Mesenchymal stem cell (in vitro differentiated cells and primary cell): ENCODE measurements at regions not wholly inside any gene's neighbourhood (a gene's known extent, or its start where the extent isn't known, plus 50 kb on each side); places are given as distances from the start of the nearest gene placed in this dataset.

Source experiments
- DNase-seq: peaks from one replicate; pipeline ENCODE4 v3.0.0-alpha.2; 2013
- H2AFZ ChIP-seq: one replicate; pipeline ENCODE4 v1.6.1; 2013; ENCODE audit warnings: low read depth, mild to moderate bottlenecking, control low read depth, inconsistent platforms, low read length, moderate library complexity
- H2AK5ac ChIP-seq: 2 replicates; pipeline ENCODE4 v1.6.1; 2013; ENCODE audit warnings: low read length, moderate library complexity, mild to moderate bottlenecking, inconsistent platforms; ENCODE audit not compliant: severe bottlenecking
- H2BK120ac ChIP-seq: one replicate; pipeline ENCODE4 v1.6.1; 2013; ENCODE audit warnings: low read depth, mild to moderate bottlenecking, inconsistent platforms, low read length, moderate library complexity
- H2BK12ac ChIP-seq, 2 experiments: one replicate each; pipeline ENCODE4 v1.6.1; 2013; ENCODE audit warnings: inconsistent platforms in 2 of 2, low read length in 2 of 2, mild to moderate bottlenecking in 2 of 2, moderate library complexity in 2 of 2, control low read depth in 1 of 2
- H2BK15ac ChIP-seq: one replicate; pipeline ENCODE4 v1.6.1; 2013; ENCODE audit warnings: mild to moderate bottlenecking, low read depth, inconsistent platforms; ENCODE audit not compliant: poor library complexity, severe bottlenecking
- H2BK5ac ChIP-seq: 2 replicates; pipeline ENCODE4 v1.6.1; 2013; ENCODE audit warnings: low read depth, mild to moderate bottlenecking, low read length, control low read depth, inconsistent platforms; ENCODE audit not compliant: poor library complexity, severe bottlenecking
- H3K14ac ChIP-seq, 2 experiments: one replicate each; pipeline ENCODE4 v1.6.1; 2013; ENCODE audit warnings: inconsistent platforms in 2 of 2, low read length in 2 of 2, control low read depth in 1 of 2, mild to moderate bottlenecking in 1 of 2, moderate library complexity in 1 of 2
- H3K18ac ChIP-seq, 2 experiments: one replicate each; pipeline ENCODE4 v1.6.1; 2013; ENCODE audit warnings: inconsistent platforms in 2 of 2, low read length in 2 of 2, control low read depth in 1 of 2, low read depth in 1 of 2, mild to moderate bottlenecking in 1 of 2
- H3K23ac ChIP-seq, 2 experiments: one replicate each; pipeline ENCODE4 v1.6.1; 2013; ENCODE audit warnings: inconsistent platforms in 2 of 2, low read length in 2 of 2, mild to moderate bottlenecking in 2 of 2, moderate library complexity in 2 of 2, control low read depth in 1 of 2
- H3K27ac ChIP-seq: 2 replicates; pipeline ENCODE4 v1.5.1; 2013; ENCODE audit warnings: mild to moderate bottlenecking, moderate library complexity, low read length, control low read depth, inconsistent platforms; ENCODE audit not compliant: poor library complexity, severe bottlenecking
- H3K27me3 ChIP-seq, 2 experiments: 2 replicates each; pipeline versions ENCODE4 v1.6.1 to v1.7.0; 2013; ENCODE audit warnings: low read length in 2 of 2, mild to moderate bottlenecking in 2 of 2, moderate library complexity in 2 of 2, control low read depth in 1 of 2, inconsistent platforms in 1 of 2; ENCODE audit not compliant: control insufficient read depth in 1 of 2, insufficient read depth in 1 of 2
- H3K36me3 ChIP-seq, 2 experiments: 2 replicates each; pipeline versions ENCODE4 v1.6.1 to v1.7.0; 2013; ENCODE audit warnings: low read length in 2 of 2, control low read depth in 1 of 2, inconsistent platforms in 1 of 2, low read depth in 1 of 2, mild to moderate bottlenecking in 1 of 2; ENCODE audit not compliant: insufficient read depth in 2 of 2, control insufficient read depth in 1 of 2
- H3K4ac ChIP-seq, 2 experiments: one replicate each; pipeline ENCODE4 v1.6.1; 2013; ENCODE audit warnings: inconsistent platforms in 2 of 2, low read length in 2 of 2, mild to moderate bottlenecking in 2 of 2, moderate library complexity in 2 of 2, control low read depth in 1 of 2, low read depth in 1 of 2
- H3K4me1 ChIP-seq: 2 replicates; pipeline ENCODE4 v1.6.1; 2013; ENCODE audit warnings: low read depth, low read length, control low read depth; ENCODE audit not compliant: control insufficient read depth, insufficient read depth
- H3K4me2 ChIP-seq: 2 replicates; pipeline ENCODE4 v1.6.1; 2013; ENCODE audit warnings: low read length, mild to moderate bottlenecking, inconsistent platforms; ENCODE audit not compliant: poor library complexity, severe bottlenecking
- H3K4me3 ChIP-seq, 2 experiments: 2 replicates each; pipeline versions ENCODE4 v1.5.1 to v1.7.0; 2013; ENCODE audit warnings: low read length in 2 of 2, mild to moderate bottlenecking in 2 of 2, control low read depth in 1 of 2, low read depth in 1 of 2; ENCODE audit not compliant: insufficient read depth in 1 of 2
- H3K79me1 ChIP-seq: replicated peaks from 2 replicates; pipeline ENCODE4 v1.6.1; 2013; ENCODE audit warnings: mild to moderate bottlenecking, control low read depth, low read length, inconsistent platforms; ENCODE audit not compliant: poor library complexity, severe bottlenecking
- H3K9ac ChIP-seq: 2 replicates; pipeline ENCODE4 v1.7.0; 2013; ENCODE audit warnings: mild to moderate bottlenecking, low read length, moderate library complexity
- H3K9me3 ChIP-seq: 2 replicates; pipeline ENCODE4 v1.7.0; 2013; ENCODE audit warnings: mild to moderate bottlenecking, low read length; ENCODE audit not compliant: control insufficient read depth
- H4K8ac ChIP-seq: one replicate; pipeline ENCODE4 v1.6.1; 2013; ENCODE audit warnings: inconsistent platforms, mild to moderate bottlenecking, low read length, moderate library complexity
- H4K91ac ChIP-seq: one replicate; pipeline ENCODE4 v1.6.1; 2013; ENCODE audit warnings: mild to moderate bottlenecking, low read length, inconsistent platforms
- WGBS: methylation state at CpG from one replicate; pipeline ENCODE4 v1.1.7; 2013; ENCODE audit warnings: mixed read lengths; 5-methylcytosine and 5-hydroxymethylcytosine counted together

- Histone ChIP-seq H3K9ac (no peak overlapping the region), H2BK15ac (no peak overlapping the region), H4K8ac (no peak overlapping the region), H3K14ac (no peak overlapping the region), H2AFZ (no peak overlapping the region), H3K4me3 (no peak overlapping the region), H3K27ac (no peak overlapping the region), H2AK5ac (no peak overlapping the region), H3K27me3 (peaks cover 26 to 50% of the 10 kb centered on the region in 2 experiments), H3K36me3 (no peaks in the 10 kb centered on the region), H3K4me2 (no peak overlapping the region), H2BK120ac (no peak overlapping the region), H3K4ac (no peak overlapping the region), H3K4me1 (no peaks in the 10 kb centered on the region), H3K18ac (no peak overlapping the region), H3K9me3 (no peaks in the 10 kb centered on the region), H3K79me1 (no peaks in the 10 kb centered on the region), H4K91ac (no peak overlapping the region), H2BK5ac (no peak overlapping the region), H3K23ac (no peak overlapping the region), H2BK12ac (no peak overlapping the region)
- whole genome bisulfite sequencing = 86% methylated on average over 2 of the region's 2 CpGs
- DNase-seq = no peak
These were observed 706.7 kb downstream of the PTPRU start for GRCh38 chr1:29943034-29943433.

DNA sequence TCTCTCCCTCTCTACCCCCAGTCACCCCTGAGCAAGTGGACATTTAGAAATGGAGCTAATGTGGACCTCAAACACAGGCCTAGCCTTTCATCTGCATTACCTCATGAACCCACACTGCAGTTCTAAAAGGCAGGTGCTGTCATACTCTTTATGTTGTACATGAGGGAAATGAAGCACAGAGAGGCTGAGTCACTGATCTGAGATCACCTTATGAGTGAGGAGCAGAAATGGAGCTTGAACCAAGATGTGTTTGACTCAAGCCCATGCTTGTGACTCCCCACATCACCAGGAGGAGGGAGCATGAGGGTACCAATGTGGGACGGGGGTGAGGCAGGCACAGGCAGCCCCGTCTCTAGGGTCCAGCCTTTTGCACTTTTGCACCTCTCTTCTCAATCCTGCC, 702.8 kb downstream of the PTPRU start:
- Histone ChIP-seq H3K9me3 (no peaks in the 10 kb centered on the region), H3K27me3 (peaks cover 12 to 33% of the 10 kb centered on the region in 2 experiments), H3K18ac (no peak overlapping the region), H2AFZ (no peak overlapping the region), H4K8ac (no peak overlapping the region), H3K36me3 (no peaks in the 10 kb centered on the region), H3K23ac (no peak overlapping the region), H2AK5ac (no peak overlapping the region), H2BK5ac (no peak overlapping the region), H3K14ac (no peak overlapping the region), H2BK15ac (no peak overlapping the region), H3K4me2 (no peak overlapping the region), H2BK120ac (no peak overlapping the region), H3K4me1 (no peaks in the 10 kb centered on the region), H4K91ac (no peak overlapping the region), H2BK12ac (no peak overlapping the region), H3K79me1 (no peaks in the 10 kb centered on the region), H3K9ac (no peak overlapping the region), H3K4me3 (no peak overlapping the region), H3K27ac (no peak overlapping the region), H3K4ac (no peak overlapping the region)
- WGBS = 73% methylated on average over 2 of the region's 2 CpGs
- no peak for DNase-seq

- no peaks in the 10 kb centered on the region for H3K79me1 ChIP-seq
- no peak overlapping the region for H3K14ac ChIP-seq
- H3K4ac ChIP-seq = no peak overlapping the region
- H3K27me3 ChIP-seq = peaks cover 12 to 37% of the 10 kb centered on the region in 2 experiments
- no peak overlapping the region for H4K8ac ChIP-seq
- H3K27ac ChIP-seq = no peak overlapping the region
- no peaks in the 10 kb centered on the region for H3K4me1 ChIP-seq
- no peaks in the 10 kb centered on the region for H3K9me3 ChIP-seq
- H3K4me3 ChIP-seq = no peak overlapping the region
- no peak overlapping the region for H2AK5ac ChIP-seq
- H3K23ac ChIP-seq = no peak overlapping the region
- H2AFZ ChIP-seq = no peak overlapping the region
- H4K91ac ChIP-seq = no peak overlapping the region
- H3K36me3 ChIP-seq = no peaks in the 10 kb centered on the region
- H3K4me2 ChIP-seq = no peak overlapping the region
- no peak overlapping the region for H2BK5ac ChIP-seq
- no peak overlapping the region for H2BK120ac ChIP-seq
- H3K9ac ChIP-seq = no peak overlapping the region
- 75% methylated on average over 1 of the region's 1 CpG for WGBS
- no peak overlapping the region for H2BK15ac ChIP-seq
- H2BK12ac ChIP-seq = no peak overlapping the region
- no peak for DNase-seq
- H3K18ac ChIP-seq = no peak overlapping the region
These were observed 701.0 kb downstream of the PTPRU start for GRCh38 chr1:29937356-29937755.

DNA sequence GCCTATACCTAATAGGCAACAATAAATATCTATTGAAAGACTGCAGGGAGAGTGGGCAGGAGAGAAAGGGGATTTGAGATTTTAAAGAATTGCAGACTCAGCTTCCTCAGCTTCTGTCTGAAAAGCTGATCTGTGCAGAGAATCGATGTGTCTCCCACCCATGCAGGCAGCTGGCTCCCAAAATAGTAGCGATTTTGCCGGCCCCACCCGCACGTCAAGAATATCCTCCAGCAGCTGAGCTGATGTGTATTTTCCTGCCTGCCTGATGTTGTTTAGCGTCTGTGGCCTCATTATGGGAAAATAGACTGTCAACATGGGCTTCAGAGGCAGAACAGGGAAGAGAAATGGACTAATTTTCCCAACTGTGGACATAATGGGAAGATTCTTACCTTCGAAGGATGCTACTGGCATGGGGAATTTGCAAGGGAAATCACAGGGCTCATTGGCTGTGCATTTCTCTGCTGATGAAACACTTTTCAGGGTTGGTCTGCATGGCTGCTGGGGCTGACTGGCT, 699.8 kb downstream of the PTPRU start:
- no peak overlapping the region for H4K91ac ChIP-seq
- no peak overlapping the region for H3K4me2 ChIP-seq
- H3K36me3 ChIP-seq = no peaks in the 10 kb centered on the region
- no peak overlapping the region for H4K8ac ChIP-seq
- WGBS = 81% methylated on average over 7 of the region's 7 CpGs
- no peak overlapping the region for H2BK120ac ChIP-seq
- no peak overlapping the region for H3K4me3 ChIP-seq
- H2AFZ ChIP-seq = no peak overlapping the region
- no peak overlapping the region for H2BK12ac ChIP-seq
- H3K4ac ChIP-seq = no peak overlapping the region
- no peak overlapping the region for H3K14ac ChIP-seq
- no peaks in the 10 kb centered on the region for H3K9me3 ChIP-seq
- H3K4me1 ChIP-seq = no peaks in the 10 kb centered on the region
- H2BK15ac ChIP-seq = no peak overlapping the region
- H3K18ac ChIP-seq = no peak overlapping the region
- peaks cover 14 to 42% of the 10 kb centered on the region in 2 experiments for H3K27me3 ChIP-seq
- no peak overlapping the region for H3K23ac ChIP-seq
- no peak overlapping the region for H3K9ac ChIP-seq
- no peak overlapping the region for H3K27ac ChIP-seq
- H2AK5ac ChIP-seq = no peak overlapping the region
- no peak overlapping the region for H2BK5ac ChIP-seq
- no peaks in the 10 kb centered on the region for H3K79me1 ChIP-seq
- no peak for DNase-seq
